ENCODE measurements at regions not wholly inside any gene's neighbourhood (a gene's known extent, or its start where the extent isn't known, plus 50 kb on each side); places are given as distances from the start of the nearest gene placed in this dataset.

DNA sequence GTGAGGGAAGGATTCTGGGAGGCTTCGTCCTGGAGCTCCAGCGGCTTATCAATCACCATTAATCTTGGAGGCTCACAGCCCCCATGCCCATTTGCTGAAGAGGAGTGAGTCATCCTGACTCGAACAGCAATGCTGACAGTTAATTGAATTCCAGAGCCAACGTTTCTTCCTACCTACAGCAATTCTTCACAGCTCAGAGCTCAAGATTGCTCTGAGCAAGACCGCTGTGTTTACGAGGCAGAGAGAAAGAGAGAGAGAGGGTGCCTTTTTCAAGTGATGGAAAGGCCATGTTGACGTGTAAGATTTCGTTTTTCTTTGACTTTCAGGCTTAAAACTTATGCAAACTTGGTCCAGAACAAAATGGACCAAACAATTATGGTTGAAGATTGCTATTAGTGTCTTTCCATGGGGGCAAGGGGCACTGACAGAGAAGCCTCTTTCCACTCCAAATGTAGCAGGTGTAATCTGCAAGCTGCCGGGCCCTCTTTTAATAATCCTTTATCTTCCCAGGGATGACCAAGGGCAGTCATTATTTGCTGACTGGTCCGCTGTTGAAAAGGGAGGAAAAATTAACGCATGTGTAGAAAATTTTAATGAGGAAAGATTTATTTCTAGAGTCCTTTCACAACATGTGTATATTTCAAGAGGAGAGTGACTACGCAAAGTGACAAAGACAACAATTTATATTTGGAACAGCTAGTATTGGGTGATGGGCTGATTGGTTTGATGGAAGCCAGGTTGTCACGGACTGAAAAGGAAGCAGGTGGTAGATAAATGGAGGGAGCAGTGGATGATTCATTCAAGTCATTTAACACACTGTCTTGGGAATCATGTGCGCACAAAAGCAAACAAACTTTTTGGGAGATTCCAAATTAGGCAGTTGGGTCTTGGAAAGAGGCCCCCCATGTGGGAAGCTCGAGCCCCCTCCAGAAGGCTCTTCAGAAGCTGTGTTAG lies 136.1 kb upstream of the IRF2BP2 start:
- TF ChIP-seq, protein P1, sequence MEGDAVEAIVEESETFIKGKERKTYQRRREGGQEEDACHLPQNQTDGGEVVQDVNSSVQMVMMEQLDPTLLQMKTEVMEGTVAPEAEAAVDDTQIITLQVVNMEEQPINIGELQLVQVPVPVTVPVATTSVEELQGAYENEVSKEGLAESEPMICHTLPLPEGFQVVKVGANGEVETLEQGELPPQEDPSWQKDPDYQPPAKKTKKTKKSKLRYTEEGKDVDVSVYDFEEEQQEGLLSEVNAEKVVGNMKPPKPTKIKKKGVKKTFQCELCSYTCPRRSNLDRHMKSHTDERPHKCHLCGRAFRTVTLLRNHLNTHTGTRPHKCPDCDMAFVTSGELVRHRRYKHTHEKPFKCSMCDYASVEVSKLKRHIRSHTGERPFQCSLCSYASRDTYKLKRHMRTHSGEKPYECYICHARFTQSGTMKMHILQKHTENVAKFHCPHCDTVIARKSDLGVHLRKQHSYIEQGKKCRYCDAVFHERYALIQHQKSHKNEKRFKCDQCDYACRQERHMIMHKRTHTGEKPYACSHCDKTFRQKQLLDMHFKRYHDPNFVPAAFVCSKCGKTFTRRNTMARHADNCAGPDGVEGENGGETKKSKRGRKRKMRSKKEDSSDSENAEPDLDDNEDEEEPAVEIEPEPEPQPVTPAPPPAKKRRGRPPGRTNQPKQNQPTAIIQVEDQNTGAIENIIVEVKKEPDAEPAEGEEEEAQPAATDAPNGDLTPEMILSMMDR (IDR thresholded peaks at IDR 0.05): no peak
- ATAC-seq (ENCODE audit: low FRiP score) (peak; percentile 86), DNase-seq (ENCODE audit: low spot score) (no peak)

DNA sequence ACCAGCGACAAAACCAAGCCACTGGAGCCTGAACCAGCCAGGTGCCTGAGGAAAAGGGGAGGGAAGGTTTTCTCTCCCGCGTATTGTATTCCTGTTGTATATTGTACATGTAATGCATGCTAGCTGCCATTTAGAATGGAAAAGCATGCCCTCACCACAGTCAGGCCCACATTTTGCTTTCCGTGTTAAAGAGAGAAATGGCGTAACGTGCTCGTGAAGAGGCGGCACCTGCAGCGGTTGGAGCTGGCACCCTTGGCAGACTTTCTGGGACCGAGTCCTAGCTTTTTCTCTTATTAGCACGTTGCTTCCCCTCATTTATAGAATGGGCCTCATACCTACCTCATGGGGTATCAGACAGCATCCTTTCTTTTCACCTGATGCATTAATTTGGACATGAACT lies 135.3 kb upstream of the IRF2BP2 start:
- TF ChIP-seq, protein P1 (IDR thresholded peaks at IDR 0.05): no peak
- ATAC-seq (ENCODE audit: low FRiP score): peak; percentile 12
- DNase-seq (ENCODE audit: low spot score): no peak

GRCh38 chr1:234743791-234744611 lies 134.0 kb upstream of the IRF2BP2 start:
- no peak for ATAC-seq (ENCODE audit: low FRiP score)
- no peak for DNase-seq (ENCODE audit: low spot score)
- TF ChIP-seq, protein P1 (IDR thresholded peaks at IDR 0.05): no peak

- DNase-seq (ENCODE audit: low spot score): no peak
- TF ChIP-seq, protein P1 (IDR thresholded peaks at IDR 0.05): no peak
- no peak for ATAC-seq (ENCODE audit: low FRiP score)
Observed at GRCh38 chr1:234742622-234743021, 132.6 kb upstream of the IRF2BP2 start.

- TF ChIP-seq, protein P1 (IDR thresholded peaks at IDR 0.05): no peak
- ATAC-seq (ENCODE audit: low FRiP score) (no peak), DNase-seq (ENCODE audit: low spot score) (no peak)
Observed at GRCh38 chr1:234737967-234738314, 128.0 kb upstream of the IRF2BP2 start.

- DNase-seq (ENCODE audit: low spot score): no peak
- TF ChIP-seq, protein P1 (IDR thresholded peaks at IDR 0.05): no peak
- no peak for ATAC-seq (ENCODE audit: low FRiP score)
Observed at GRCh38 chr1:234735916-234736315, 125.9 kb upstream of the IRF2BP2 start.
